Mesendoderm (in vitro differentiated cells): ENCODE measurements at regions not wholly inside any gene's neighbourhood (a gene's known extent, or its start where the extent isn't known, plus 50 kb on each side); places are given as distances from the start of the nearest gene placed in this dataset.
"Not testable (repeated sequence)": the region's sequence is repeated elsewhere in the genome, so short reads cannot be mapped to it uniquely, and the experiment has no call there.

Experiments
- DNase-seq: peaks from one replicate; pipeline ENCODE4 v3.0.0; 2013
- H2AK5ac ChIP-seq: 2 replicates; pipeline ENCODE4 v1.6.1; 2013; ENCODE audit warnings: low read length, inconsistent platforms
- H2BK120ac ChIP-seq: 2 replicates; pipeline ENCODE4 v1.6.1; 2013; ENCODE audit warnings: low read depth, mild to moderate bottlenecking, low read length, moderate library complexity, mixed read lengths
- H2BK15ac ChIP-seq: replicated peaks from 2 replicates; pipeline ENCODE4 v1.6.1; 2013; ENCODE audit warnings: low read depth, mild to moderate bottlenecking, moderate library complexity
- H2BK5ac ChIP-seq: 2 replicates; pipeline ENCODE4 v1.6.1; 2013; ENCODE audit warnings: low read length, inconsistent platforms
- H3K18ac ChIP-seq: 2 replicates; pipeline ENCODE4 v1.6.1; 2013; ENCODE audit warnings: mild to moderate bottlenecking, low read length, mixed read lengths
- H3K23ac ChIP-seq: one replicate; pipeline ENCODE4 v1.6.1; 2013; ENCODE audit warnings: low read length
- H3K27ac ChIP-seq: 2 replicates; pipeline ENCODE4 v1.5.1; 2013; ENCODE audit warnings: low read depth, mild to moderate bottlenecking, inconsistent platforms, low read length, moderate library complexity
- H3K27me3 ChIP-seq: 2 replicates; pipeline ENCODE4 v1.6.1; 2013; ENCODE audit warnings: low read length, control low read depth, mild to moderate bottlenecking, inconsistent platforms; ENCODE audit not compliant: insufficient read depth, poor library complexity
- H3K36me3 ChIP-seq: 2 replicates; pipeline ENCODE4 v1.6.1; 2013; ENCODE audit warnings: low read length, inconsistent platforms; ENCODE audit not compliant: control insufficient read depth, insufficient read depth
- H3K4ac ChIP-seq: one replicate; pipeline ENCODE4 v1.6.1; 2013; ENCODE audit warnings: low read depth, mild to moderate bottlenecking, low read length, moderate library complexity
- H3K4me1 ChIP-seq: 2 replicates; pipeline ENCODE4 v1.6.1; 2013; ENCODE audit warnings: low read depth, low read length, inconsistent platforms; ENCODE audit not compliant: control insufficient read depth
- H3K4me2 ChIP-seq: 2 replicates; pipeline ENCODE4 v1.6.1; 2013; ENCODE audit warnings: low read length
- H3K4me3 ChIP-seq: 2 replicates; pipeline ENCODE4 v1.5.1; 2013; ENCODE audit warnings: mild to moderate bottlenecking, low read length
- H3K56ac ChIP-seq: one replicate; pipeline ENCODE4 v1.6.1; 2013; ENCODE audit warnings: low read length
- H3K79me1 ChIP-seq: 2 replicates; pipeline ENCODE4 v1.6.1; 2013; ENCODE audit warnings: low read length, inconsistent platforms
- H3K79me2 ChIP-seq: 2 replicates; pipeline ENCODE4 v1.6.1; 2013; ENCODE audit warnings: mild to moderate bottlenecking, low read length; ENCODE audit not compliant: control insufficient read depth, insufficient read depth
- H3K9ac ChIP-seq: 2 replicates; pipeline ENCODE4 v1.6.1; 2013; ENCODE audit warnings: low read length, inconsistent platforms
- H4K5ac ChIP-seq: one replicate; pipeline ENCODE4 v1.6.1; 2013; ENCODE audit warnings: low read length
- H4K8ac ChIP-seq: one replicate; pipeline ENCODE4 v1.6.1; 2013; ENCODE audit warnings: low read depth, mild to moderate bottlenecking, control low read depth, low read length, moderate library complexity
- WGBS: extraction: QIAGEN DNeasy Blood & Tissue Kit; methylation state at CpG from one replicate; pipeline ENCODE4 v1.1.7; 2013; ENCODE audit warnings: low lambda C conversion rate, missing lambda C conversion rate; ENCODE audit not compliant: insufficient coverage; ENCODE audit errors: extremely low coverage; 5-methylcytosine and 5-hydroxymethylcytosine counted together

DNA sequence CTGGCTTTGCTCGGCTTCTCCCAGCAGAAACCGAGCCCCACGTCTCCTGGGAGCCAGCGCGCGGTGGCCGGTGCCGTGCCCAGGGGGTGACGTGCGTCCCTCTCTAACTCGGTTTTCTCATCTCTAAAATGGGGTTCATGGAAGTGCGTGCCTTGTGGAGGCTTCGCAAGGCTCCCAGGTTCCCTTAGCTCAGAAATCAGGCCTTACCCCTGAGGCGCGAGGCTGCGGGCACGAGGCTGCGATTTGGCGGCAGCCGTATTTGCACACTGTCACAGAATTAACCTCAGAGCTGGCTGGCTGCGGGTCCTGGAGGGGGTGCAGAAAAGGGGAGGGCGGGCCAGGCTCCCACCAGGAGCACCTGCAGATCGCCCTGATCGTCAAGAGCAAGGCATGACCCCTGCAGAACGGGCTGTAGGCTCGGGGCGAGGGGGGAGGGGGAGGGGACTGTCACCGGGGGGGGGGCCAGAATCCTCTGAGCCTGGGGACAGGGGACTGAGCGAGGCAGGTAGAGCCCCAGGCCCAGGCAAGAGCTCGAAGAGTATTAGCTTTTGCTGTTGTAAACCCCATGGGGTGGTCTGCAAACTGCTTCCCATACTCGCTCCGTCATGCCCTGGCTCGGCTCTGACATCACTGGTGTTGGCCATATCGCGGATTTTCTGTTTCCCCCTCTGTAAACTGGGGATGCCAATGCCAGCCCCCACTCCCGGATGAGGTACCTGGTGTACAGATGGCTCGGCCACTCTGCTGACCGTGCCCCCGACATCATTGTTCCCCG is 62.2 kb downstream of the CCNE1 start:
- Histone ChIP-seq H3K56ac (peak overlapping the region; percentile 34), H3K79me1 (no peaks in the 10 kb centered on the region), H3K27ac (no peak overlapping the region), H3K23ac (no peak overlapping the region), H4K8ac (no peak overlapping the region), H4K5ac (no peak overlapping the region), H3K36me3 (no peaks in the 10 kb centered on the region), H2BK15ac (no peak overlapping the region), H2AK5ac (no peak overlapping the region), H2BK5ac (no peak overlapping the region), H3K9ac (no peak overlapping the region), H3K4me1 (no peaks in the 10 kb centered on the region), H3K18ac (no peak overlapping the region), H3K4me3 (no peak overlapping the region), H3K27me3 (no peaks in the 10 kb centered on the region), H2BK120ac (no peak overlapping the region), H3K4me2 (peak overlapping the region; percentile 15), H3K79me2 (no peaks in the 10 kb centered on the region), H3K4ac (no peak overlapping the region)
- no CpG with 5 or more reads among the region's 40 CpGs for WGBS
- no peak for DNase-seq

DNA sequence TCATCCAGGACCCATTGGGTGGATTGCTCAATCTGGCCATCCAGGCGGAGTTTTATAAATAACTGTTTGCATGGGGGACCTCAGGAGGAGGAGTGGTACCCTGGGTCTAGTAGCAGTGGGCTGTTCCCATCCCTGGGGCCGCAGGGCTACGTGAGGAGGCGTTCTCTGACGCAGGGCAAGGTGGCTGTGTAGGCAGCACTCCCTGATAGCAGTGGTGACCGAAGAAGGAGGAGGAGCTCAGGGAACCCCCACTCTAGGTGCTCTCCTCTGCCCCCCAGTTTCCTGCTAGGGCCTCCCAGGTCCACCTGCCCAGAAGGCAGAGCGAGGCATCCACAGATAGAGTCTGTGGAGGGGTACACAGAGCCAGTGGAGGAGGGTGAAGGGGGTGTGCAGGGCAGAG is 64.1 kb downstream of the CCNE1 start:
- WGBS: no CpG with 5 or more reads among the region's 7 CpGs
- H3K4me1 ChIP-seq: no peaks in the 10 kb centered on the region

DNA sequence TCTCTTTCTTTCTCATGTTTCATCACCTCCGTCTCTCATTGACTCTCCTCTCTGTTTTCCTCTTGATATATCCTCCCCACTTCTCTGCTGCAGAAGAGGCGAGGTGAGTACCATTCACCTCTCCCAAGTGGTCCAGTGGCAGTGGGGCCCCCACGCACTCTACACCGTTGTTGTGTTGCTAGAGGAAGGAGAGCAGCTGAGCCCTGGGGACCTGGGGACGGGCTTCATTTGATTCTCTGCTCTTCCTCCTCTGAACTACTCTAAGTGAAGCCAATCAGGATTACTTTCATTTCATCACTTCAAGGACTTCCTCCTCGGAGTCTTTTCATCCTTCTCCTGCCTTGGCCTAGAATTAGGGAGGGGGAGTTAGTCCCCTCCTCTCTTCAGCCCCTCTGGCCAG is 64.6 kb downstream of the CCNE1 start:
- no peaks in the 10 kb centered on the region for H3K36me3 ChIP-seq
- no peak overlapping the region for H2BK15ac ChIP-seq
- H4K8ac ChIP-seq: no peak overlapping the region
- no peak overlapping the region for H3K27ac ChIP-seq
- no peak overlapping the region for H3K18ac ChIP-seq
- no peaks in the 10 kb centered on the region for H3K79me1 ChIP-seq
- no peak for DNase-seq
- H4K5ac ChIP-seq: no peak overlapping the region
- H3K23ac ChIP-seq: no peak overlapping the region
- no peak overlapping the region for H2BK120ac ChIP-seq
- H2BK5ac ChIP-seq: no peak overlapping the region
- WGBS: no CpG with 5 or more reads among the region's 6 CpGs
- H3K79me2 ChIP-seq: no peaks in the 10 kb centered on the region
- H3K4ac ChIP-seq: no peak overlapping the region
- H3K4me1 ChIP-seq: no peaks in the 10 kb centered on the region
- H2AK5ac ChIP-seq: no peak overlapping the region
- no peak overlapping the region for H3K9ac ChIP-seq
- H3K4me2 ChIP-seq: no peak overlapping the region
- H3K56ac ChIP-seq: no peak overlapping the region
- H3K4me3 ChIP-seq: no peak overlapping the region
- H3K27me3 ChIP-seq: no peaks in the 10 kb centered on the region

More for the DNA sequence above, 64.1 kb downstream of the CCNE1 start:
- H2BK15ac ChIP-seq: no peak overlapping the region
- no peak overlapping the region for H2BK5ac ChIP-seq
- H3K27me3 ChIP-seq: no peaks in the 10 kb centered on the region
- H3K23ac ChIP-seq: no peak overlapping the region
- no peak overlapping the region for H3K4ac ChIP-seq
- no peak overlapping the region for H3K18ac ChIP-seq
- no peak overlapping the region for H3K56ac ChIP-seq
- no peak overlapping the region for H3K4me2 ChIP-seq
- no peak overlapping the region for H2AK5ac ChIP-seq
- no peak overlapping the region for H3K27ac ChIP-seq
- H4K8ac ChIP-seq: no peak overlapping the region
- H4K5ac ChIP-seq: no peak overlapping the region
- H3K9ac ChIP-seq: no peak overlapping the region
- H3K79me1 ChIP-seq: no peaks in the 10 kb centered on the region
- no peak overlapping the region for H3K4me3 ChIP-seq
- no peaks in the 10 kb centered on the region for H3K79me2 ChIP-seq
- no peak for DNase-seq
- H3K36me3 ChIP-seq: no peaks in the 10 kb centered on the region
- H2BK120ac ChIP-seq: no peak overlapping the region

DNA sequence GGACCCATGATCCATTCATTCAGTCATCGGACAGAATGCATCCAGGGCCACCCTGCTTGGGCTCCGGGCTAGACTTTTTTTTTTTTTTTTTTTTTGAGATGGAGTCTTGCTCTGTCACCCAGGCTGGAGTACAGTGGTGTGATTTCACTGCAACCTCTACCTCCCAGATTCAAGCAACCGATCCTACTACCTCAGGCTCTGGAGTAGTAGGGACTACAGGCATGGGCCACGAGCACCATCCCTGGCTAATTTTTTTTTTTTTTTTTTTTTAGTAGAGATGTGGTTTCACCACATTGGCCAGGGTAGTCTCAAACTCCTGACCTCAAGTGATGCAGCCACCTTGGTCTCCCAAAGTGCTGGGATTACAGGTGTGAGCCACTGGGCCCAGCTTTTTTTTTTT is 65.1 kb downstream of the CCNE1 start:
- H3K23ac ChIP-seq, H2BK15ac ChIP-seq, DNase-seq, H2AK5ac ChIP-seq, H3K18ac ChIP-seq, H4K5ac ChIP-seq, H2BK5ac ChIP-seq, H3K9ac ChIP-seq, H3K27ac ChIP-seq, H3K4me3 ChIP-seq, H3K36me3 ChIP-seq, H3K79me2 ChIP-seq, H2BK120ac ChIP-seq, H3K4me2 ChIP-seq, H3K56ac ChIP-seq, H4K8ac ChIP-seq, H3K27me3 ChIP-seq, H3K4me1 ChIP-seq, H3K79me1 ChIP-seq, H3K4ac ChIP-seq: not testable (repeated sequence)
- no CpG with 5 or more reads among the region's 4 CpGs for WGBS

DNA sequence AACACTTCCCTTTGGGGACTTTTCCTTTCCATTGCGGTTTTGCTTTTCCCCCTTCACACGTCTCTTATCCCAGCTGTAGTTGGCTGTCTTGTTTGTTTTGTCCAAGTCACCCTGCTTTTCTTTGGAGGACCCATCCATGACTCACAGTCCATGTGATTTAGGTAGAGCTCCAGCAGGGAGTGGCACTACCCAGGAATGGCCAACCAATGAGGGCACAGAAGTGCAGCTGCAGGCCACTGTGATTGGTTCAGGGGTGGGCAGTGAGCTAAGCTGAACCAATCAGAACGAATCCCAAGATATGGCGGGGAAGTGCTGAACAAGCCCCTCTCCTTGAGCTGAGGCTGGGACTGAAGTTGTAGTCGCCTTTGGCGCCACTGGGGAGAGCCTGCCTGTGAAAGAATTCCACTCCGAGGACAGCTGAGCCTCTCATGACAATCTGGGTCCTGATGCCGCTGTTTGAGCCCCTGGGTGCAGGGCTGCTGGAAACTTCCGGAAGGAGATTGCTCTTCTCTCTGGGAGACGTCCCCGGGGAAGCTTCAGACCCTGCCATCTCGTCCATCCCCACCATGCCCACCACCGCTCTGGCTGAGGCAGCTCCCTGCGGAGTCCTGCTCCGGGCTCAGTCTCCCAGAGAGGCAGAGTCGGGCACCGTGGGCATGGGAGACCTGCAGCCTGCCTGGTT is 62.9 kb upstream of the URI1 start:
- Histone ChIP-seq H3K4me1 (no peaks in the 10 kb centered on the region), H3K79me2 (no peaks in the 10 kb centered on the region), H3K27me3 (no peaks in the 10 kb centered on the region), H2BK15ac (no peak overlapping the region), H2AK5ac (no peak overlapping the region), H3K9ac (no peak overlapping the region), H3K56ac (no peak overlapping the region), H3K4me2 (no peak overlapping the region), H3K4ac (no peak overlapping the region), H2BK120ac (no peak overlapping the region), H2BK5ac (no peak overlapping the region), H3K27ac (no peak overlapping the region), H4K5ac (no peak overlapping the region), H3K36me3 (no peaks in the 10 kb centered on the region), H3K23ac (no peak overlapping the region), H3K4me3 (no peak overlapping the region), H3K79me1 (no peaks in the 10 kb centered on the region), H4K8ac (no peak overlapping the region), H3K18ac (no peak overlapping the region)
- WGBS: no CpG with 5 or more reads among the region's 17 CpGs
- DNase-seq: peak; percentile 66
